GM19395 (cell line): ENCODE measurements at regions not wholly inside any gene's neighbourhood (a gene's known extent, or its start where the extent isn't known, plus 50 kb on each side); places are given as distances from the start of the nearest gene placed in this dataset.
A peak's percentile ranks its signal among the peaks of the same experiment; 100 is the strongest.
"Not testable (repeated sequence)": the region's sequence is repeated elsewhere in the genome, so short reads cannot be mapped to it uniquely, and the experiment has no call there.

Experiments
- ATAC-seq: cut with Tn5 transposase; IDR thresholded peaks from one replicate; pipeline ENCODE4 v1.9.1; 2021; ENCODE audit warnings: mild to moderate bottlenecking, moderate library complexity; ENCODE audit not compliant: unreplicated experiment

DNA sequence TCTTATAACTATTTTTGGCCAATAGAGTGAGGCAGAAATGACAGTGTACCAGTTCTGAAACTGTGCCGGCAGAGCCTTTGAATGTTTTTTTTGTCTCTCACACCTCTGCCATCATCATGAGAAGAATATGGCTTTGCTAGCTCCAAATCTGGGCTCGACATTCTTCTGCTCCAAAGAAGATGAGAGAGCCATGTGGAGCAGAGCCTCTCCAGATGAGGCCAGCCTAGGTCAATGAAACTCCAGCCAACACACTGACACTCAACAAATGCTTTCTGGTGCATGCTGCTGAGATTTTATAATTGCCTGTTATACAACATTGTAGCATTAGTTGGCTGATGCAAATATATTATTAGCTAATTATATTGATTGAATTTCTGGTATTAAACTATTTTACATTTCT lies 154.7 kb downstream of the SLC38A4 start:
- no peak for ATAC-seq

DNA sequence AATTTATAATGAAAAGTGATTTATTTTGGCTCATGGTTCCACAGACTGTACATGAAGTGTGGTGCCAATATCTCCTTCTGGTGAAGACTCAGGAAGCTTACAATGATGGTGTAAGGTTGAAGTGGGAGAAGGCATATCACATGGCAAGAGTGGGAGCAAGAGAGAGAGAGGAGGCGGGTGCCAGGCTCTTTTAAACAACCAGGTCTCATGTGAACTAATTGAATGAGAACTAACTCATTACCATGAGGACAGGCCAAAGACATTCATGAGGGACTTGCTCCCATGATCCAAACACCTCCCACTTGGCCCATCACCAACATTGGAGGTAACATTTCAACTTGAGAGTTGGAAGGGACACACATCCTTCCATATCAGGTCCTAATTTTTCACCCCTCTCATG lies 155.2 kb downstream of the SLC38A4 start:
- ATAC-seq, result no peak

DNA sequence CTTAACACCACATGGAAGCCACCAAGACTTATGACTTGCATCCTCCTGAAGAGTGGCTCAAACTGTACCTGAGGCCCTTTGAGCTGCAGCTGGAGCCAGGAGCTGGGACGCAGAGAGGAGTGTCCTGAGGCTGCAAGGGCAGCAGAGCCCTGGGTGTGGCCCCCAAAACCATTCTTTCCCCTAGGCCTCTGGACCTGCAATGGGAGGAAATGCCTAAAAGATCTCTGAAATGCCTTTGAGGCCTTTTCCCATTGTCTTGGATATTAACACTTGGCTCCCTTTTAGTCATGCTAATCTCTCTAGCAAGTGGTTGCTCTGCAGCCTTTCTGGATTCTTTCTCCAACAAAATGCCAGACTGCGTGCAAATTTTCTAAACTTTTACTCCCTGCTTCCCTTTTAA lies 156.1 kb downstream of the SLC38A4 start:
- no peak for ATAC-seq

DNA sequence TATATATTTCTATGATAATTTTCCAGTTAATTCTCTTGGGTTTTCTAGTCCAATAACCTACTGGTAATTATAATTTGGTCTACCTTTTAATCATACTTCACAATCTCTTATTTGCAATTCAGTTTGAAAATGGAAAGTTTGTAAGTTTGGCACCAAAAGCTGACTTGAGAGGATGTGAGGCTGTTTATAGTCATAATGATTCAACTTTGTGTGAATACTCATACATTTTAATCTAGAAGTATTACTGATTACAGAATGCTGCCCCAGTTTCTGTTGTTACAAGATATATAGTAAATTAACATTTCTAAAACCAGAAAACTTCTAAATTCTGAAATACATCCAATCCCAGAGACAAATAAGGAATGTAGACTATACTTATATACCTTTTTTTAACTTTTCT lies 158.2 kb downstream of the SLC38A4 start:
- no peak for ATAC-seq

DNA sequence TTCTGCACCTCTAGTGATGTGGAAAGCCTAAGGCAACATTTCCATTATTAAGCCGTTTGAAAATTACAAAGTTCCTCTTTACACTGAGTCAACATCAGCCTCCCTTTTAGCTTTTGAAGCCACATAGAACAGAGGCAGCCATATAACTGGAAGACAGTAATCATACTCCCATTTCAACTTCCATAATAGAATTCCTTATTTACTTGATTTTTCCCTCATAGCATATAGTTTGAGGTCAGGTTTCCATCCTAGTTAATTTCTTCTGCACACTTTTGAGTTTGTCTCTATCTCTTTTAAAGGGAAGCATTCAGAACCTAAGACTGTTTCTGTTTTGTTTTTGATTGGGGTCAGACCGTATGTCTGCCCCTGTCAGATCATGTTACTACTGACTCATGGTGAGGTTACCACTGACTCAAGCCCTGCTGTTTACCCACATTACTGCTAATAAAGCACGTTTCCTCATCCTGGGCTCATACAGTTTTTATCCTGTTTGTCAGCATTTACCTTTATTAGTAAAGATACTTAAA lies 161.0 kb downstream of the SLC38A4 start:
- ATAC-seq, result peak; percentile 66

DNA sequence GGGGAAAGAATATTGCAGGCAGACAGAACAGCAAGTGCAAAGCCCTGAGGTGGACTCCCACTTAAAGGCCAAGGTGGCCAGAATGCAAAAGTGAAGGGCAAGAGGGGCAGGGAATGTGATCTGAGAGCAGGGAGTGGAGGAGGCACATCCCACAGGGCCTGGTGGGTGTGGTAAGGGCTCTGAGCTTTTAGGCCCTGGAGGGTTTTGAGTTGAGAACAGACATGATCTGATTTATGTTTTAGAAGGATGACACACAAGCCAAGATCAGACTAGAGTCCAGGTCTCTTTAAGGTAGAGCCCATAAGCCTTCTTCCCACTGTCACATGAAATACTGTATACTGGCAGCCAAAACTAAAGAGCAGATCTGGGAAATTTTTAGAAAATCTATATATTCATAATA lies 162.5 kb downstream of the SLC38A4 start:
- no peak for ATAC-seq

DNA sequence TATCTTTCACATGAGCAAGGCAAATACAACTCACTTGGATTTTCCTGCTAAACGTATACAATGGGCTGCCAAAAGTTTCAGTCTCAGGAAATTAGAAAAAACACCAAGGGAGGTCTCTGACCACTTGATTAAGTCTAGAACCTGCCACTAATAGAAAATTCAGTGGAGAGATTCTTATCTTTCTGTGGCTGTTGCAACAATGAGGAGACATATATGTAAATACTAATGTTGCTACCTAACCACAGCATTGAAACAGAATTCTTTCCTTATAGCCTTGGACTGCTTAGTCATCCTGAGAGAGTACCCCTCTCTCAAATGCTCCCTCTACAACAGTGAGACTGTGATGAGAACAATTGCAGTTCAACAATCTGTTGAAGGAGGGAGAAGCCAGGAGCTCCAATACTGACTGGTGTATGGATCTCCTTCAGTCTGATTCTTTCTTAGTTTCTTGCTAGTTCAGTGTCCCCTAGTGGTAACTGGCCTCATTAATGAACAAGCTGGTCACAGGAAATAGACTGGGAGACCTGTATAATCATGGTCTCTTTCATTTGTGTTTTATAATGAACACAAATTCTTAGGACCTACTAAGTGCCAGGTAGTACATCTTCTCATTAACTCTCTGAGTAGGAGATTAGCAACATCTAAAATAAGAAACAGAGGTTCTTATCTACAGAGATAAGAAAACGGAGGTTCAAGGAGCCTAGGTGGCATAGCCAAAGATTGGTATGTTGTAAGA lies 164.5 kb downstream of the SLC38A4 start:
- peak; percentile 82 for ATAC-seq

DNA sequence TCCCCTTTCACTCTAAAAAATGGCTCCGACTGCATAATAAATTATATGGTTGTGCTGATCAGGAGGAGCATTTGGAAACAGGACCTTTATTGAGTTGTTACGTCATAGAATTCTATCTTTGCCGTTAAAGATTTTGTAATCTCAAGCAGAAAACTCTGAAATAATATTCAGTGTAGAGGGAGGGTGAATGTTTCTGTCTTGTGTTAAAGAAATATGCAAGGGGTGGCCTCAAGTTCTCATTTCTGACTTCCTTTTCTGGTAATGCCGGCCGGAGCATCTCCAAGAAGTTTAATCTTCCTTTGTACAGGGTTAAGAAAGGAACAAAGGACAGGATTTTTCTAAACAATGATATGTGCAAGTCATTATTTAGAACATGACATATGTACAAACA lies 165.1 kb downstream of the SLC38A4 start:
- peak; percentile 13 for ATAC-seq

DNA sequence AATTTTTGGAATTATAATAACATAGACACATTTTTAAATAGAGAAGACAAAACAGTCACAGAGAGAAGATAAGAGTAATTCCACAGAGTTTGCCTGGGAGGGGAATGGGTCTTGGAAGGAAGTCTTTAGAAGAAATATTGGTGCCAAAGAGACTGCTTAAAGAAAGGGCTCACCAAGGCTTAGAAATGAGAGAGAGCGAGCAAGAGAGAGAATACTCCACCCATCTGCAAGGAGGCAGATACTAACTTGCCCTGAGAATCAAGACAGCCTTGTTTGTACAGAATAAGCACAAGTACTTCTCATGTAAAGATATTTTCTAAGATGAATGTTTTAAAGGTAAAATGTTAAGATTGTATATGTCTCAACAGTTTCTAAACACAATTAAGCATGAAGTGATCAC lies 165.5 kb downstream of the SLC38A4 start:
- no peak for ATAC-seq

DNA sequence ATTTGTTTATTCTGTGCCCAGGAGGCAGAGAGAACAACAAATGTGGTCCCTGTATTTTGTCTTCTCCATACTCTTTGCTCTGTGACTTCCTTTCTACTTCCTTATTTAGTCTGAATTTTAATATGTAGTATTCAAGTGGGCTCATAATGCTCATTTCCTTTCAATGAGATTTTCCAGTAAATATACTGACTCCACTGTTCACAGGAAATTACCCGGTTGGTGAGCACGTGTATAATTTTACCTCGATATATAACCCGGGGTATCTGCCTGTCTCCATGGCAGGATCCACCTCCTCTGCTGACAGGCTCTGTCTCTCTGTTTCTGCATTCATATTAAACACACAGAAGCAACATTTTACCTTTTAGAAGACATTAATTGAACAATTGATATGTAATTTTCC lies 166.0 kb downstream of the SLC38A4 start:
- ATAC-seq, result no peak

DNA sequence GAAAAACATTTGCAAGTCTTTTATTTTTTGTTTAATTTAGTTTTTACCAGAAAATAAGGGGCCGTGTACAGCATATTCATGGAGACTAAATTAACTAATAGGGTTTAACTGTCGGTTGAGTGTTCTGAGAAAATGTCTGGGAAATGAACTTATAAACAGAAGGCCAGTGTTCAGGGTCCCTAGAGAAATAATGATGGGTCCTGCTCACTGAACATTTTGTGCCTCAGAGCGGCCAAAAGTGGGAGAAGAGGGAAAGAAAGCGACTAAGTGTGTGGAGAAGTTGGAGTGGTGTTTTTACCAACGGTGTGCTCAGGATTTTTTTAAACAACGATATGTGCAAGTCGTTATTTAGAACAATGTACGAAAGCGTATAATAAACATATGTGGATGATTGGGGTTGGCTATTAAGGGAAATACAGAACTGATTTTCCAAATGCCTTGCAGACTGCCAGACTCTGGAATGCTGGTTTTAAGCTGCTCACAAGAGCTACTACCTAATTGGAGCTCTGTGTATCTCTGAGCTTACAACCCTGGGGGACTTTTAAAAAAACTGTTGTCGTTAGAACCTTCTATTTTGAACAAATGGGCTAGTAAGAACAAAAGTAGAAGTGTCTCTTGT lies 166.7 kb downstream of the SLC38A4 start:
- ATAC-seq, result no peak

DNA sequence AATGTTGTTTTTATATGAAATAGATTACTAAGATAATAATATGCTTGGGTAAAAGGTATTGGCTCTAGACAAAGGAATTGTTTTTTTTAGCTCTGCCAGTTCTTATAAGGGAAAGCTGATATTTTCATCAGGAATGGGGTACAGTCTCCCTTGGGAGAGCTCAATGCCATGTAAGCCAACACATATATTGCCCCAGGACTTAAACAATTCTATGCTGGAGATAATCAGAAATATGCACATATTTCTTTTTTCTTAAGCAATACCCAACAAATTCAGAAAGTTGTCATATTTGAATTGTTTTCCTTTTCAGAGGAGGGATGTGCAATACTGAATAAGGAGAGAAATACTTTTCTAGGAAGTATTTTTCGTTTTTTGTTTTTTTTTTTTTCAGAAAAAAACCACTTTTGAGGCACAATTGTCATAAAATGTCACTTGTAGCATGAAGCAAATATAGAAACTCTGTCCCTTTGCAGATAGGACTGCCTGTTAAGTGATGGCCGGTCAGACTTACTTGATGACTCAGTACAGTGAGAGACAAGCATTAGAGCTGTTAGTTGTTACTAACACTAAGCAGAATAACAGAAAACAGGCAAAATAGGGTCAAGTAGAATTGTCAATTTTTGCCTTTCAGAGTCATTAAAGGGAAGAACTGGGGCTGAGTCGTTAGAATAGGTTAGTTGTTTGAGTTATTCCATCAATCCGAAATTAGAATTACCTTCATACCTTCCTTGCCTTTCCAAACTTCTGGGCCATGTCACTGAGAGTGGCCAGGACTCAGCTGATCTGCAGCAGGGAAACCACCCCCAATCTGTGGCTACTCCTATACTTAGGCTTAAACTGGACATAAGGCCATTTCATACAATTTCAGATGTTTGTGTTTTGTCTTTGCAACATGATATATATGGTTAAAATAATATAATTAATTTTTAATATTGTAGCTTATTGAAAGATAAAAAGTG lies 168.1 kb downstream of the SLC38A4 start:
- ATAC-seq, result no peak

DNA sequence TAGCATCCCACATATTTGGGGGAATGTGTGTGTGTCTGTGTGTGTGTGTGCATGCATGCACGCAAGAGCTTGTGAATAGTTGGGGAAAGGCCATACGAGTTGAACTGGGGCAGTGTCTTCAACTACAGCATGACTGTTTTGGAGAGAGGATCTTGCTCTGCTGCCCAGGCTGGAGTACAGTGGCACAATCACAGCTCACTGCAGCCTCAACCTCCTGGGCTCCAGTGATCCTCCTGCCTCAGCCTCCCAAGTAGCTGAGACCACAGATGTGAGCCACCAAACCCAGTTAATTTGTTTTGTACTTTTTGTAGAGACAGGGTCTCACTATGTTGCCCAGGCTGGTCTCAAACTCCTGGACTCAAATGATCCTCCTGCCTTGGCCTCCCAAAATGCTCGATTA lies 169.8 kb downstream of the SLC38A4 start:
- not testable (repeated sequence) for ATAC-seq

DNA sequence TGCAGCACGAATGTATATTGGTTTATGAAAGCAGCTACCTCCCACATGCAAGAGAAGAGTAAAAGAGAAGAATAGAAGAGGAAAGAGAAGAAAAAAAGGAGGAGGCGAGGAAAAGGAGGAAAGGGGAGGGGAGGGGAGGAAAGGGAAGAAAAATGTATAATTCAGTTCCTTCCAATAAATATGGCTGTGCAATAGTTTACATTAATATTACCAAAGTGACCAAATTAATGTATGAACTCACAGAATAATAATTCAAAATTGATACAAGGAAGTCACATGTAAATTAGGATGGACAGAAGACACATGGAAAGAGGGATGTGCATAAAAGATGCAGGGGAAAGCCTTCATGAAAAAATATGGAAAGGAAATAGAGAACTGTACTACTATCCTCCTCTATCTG lies 172.5 kb downstream of the SLC38A4 start:
- no peak for ATAC-seq

DNA sequence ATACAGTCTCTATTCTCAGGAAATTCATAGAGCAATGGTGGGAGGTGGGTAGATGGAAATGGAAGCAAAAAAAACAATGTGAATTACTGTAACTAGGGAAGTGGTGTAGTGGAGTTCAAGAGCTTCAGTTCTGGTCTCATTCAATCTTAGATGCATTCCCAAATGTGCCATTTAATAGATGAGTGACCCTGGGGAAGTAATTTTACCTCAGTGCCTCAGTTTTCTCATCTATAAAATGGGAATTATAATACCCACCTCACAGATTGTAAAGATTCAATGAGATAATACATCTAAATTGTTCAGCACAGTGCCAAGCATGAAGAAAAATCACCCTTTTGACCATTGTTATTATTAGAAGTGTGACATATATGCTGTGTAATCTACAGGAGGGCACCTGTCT lies 173.1 kb downstream of the SLC38A4 start:
- no peak for ATAC-seq

DNA sequence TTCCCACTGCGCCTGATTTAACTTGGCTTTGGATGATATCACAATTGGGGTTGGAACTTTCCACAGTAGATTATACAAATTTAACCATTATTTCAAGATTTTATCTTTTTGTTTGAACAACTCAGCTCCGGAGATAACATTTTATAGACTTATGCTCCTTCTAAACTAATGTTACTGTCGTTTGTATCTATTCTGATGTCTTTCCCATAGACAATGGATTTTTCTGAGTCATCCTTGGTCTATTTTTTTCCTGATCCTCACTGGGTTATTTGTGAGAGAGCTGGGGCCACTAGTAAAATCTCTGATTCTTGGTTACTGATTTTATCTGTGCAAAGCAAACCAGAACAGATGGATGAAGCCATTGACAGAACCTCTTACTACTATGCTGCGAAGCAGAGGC lies 175.1 kb downstream of the SLC38A4 start:
- no peak for ATAC-seq

DNA sequence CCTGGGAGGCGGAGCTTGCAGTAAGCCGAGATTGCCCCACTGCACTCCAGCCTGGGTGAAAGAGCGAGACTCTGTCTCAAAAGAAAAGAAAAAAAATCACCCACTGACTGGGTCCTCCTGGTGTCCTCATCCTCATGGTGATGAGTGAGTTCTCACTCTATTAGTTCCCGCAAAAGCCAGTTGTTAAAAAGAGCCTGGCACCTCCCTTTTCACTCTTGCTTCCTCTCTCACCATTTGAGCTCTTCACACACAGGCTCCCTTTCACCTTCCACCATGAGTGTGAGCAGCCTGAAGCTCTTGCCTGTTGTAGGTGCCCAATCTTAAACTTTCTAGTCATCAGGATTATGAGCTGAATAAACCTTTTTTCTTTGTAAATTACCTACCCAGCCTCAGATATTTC lies 176.4 kb downstream of the SLC38A4 start:
- ATAC-seq, result no peak

DNA sequence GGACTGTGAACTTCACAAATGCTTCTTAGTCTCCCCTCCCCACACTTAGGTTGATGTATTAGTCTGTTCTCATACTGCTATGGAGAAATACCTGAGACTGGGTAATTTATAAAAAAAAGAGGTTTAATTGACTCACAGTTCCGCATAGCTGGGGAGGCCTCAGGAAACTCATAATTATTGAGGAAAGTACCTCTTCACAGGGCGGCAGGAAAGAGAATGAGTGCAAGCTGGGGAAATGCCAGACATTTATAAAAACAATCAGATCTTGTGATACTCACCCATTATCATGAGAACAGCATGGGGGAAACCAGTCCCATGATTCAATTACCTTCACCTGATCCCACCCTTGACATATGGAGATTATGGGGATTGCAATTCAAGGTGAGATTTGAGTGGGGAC lies 178.8 kb downstream of the SLC38A4 start:
- no peak for ATAC-seq

DNA sequence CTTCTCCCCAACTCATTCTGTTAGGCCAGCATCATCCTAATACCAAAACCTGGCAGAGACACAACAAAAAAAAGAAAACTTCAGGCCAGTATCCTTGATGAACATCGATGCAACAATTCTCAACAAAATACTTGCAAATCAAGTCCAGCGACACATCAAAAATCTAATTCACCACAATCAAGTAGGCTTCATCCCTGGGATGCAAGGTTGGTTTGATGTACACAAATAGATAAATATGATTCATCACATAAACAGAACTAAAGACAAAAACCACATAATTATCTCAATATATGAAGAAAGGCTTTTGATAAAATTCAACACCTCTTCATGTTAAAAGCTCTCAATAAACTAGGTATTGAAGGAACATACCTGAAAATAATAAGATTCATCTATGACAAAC lies 184.1 kb downstream of the SLC38A4 start:
- ATAC-seq, result not testable (repeated sequence)

DNA sequence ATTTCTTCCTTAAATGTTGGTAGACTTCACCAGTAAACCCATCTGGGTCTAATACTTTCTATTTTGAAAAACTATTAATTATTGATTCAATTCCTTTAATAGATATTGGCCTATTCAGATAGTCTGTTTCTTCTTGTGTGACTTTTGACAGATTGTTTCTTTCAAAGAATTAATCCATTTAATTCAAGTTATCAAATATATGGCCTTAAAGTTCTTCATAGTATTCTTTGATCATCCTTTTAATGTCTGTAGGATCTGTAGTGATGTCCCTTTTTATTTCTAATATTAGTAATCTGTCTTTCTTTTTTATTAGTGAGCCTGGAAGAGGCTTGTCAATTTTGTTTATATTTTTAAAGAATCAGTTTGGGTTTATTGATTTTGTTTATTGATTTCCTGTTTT lies 190.0 kb downstream of the SLC38A4 start:
- no peak for ATAC-seq
